ENCODE measurements at regions not wholly inside any gene's neighbourhood (a gene's known extent, or its start where the extent isn't known, plus 50 kb on each side); places are given as distances from the start of the nearest gene placed in this dataset.

DNA sequence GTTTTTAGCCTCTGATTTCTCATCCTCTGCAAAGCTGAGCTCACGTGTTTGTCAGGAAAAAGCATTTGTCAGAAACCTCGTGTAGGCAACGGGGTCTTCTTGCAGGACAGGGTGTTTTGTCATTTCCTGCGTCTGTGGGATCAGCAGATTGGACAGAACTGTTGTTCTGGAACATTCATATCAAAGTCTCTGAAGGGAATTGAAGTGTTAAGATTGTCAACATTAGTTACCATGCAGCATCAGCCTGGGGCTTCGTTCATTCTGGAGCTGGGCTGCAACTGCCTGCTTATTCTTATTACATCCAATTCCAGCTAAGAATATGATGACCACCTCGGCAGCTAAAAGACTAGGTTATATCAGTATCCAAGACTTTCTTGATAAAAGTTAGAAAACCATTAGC is 71.0 kb upstream of the RALGAPA2 start:
- no peak overlapping the region for H3K4me3 ChIP-seq (ENCODE audit: low read length)
- DNase-seq (ENCODE audit: low read depth), result no peak
- no peak for TF ChIP-seq CTCF (IDR thresholded peaks at IDR 0.05; ENCODE audit: insufficient read depth, low read depth, low read length, missing control alignments)

DNA sequence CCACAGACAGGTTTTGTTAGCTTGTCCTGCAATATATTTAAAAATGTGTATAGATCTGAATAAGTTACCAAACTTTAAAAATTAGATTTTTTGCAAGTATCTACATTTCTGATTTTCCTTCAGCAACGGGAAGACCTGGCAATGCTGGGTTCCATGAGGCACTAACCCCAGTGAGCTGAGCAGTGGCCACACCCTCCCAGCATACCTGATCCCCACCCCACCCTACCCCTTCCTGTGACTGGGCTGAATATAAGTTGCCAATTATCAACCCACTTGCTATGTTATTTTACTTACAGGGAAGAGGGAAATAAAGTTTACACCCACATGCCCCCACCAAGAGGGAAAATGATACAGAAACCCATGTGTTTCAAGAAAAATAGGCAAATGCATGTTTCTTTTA is 70.3 kb upstream of the RALGAPA2 start:
- H3K4me3 ChIP-seq (ENCODE audit: low read length), result no peak overlapping the region
- DNase-seq (ENCODE audit: low read depth), result no peak
- no peak for TF ChIP-seq CTCF (IDR thresholded peaks at IDR 0.05; ENCODE audit: insufficient read depth, low read depth, low read length, missing control alignments)

- no peak overlapping the region for H3K4me3 ChIP-seq (ENCODE audit: low read length)
- DNase-seq (ENCODE audit: low read depth), result no peak
- no peak for TF ChIP-seq CTCF (IDR thresholded peaks at IDR 0.05; ENCODE audit: insufficient read depth, low read depth, low read length, missing control alignments)
Observed at GRCh38 chr20:20782231-20782630, 69.8 kb upstream of the RALGAPA2 start.

- TF ChIP-seq CTCF (IDR thresholded peaks at IDR 0.05; ENCODE audit: insufficient read depth, low read depth, low read length, missing control alignments), result no peak
- no peak overlapping the region for H3K4me3 ChIP-seq (ENCODE audit: low read length)
- DNase-seq (ENCODE audit: low read depth), result no peak
Observed at GRCh38 chr20:20781029-20781428, 68.6 kb upstream of the RALGAPA2 start.

GRCh38 chr20:20780127-20780824 is 67.8 kb upstream of the RALGAPA2 start:
- TF ChIP-seq CTCF (IDR thresholded peaks at IDR 0.05; ENCODE audit: insufficient read depth, low read depth, low read length, missing control alignments), result no peak
- H3K4me3 ChIP-seq (ENCODE audit: low read length), result no peak overlapping the region
- peak; percentile 90 for DNase-seq (ENCODE audit: low read depth)

DNA sequence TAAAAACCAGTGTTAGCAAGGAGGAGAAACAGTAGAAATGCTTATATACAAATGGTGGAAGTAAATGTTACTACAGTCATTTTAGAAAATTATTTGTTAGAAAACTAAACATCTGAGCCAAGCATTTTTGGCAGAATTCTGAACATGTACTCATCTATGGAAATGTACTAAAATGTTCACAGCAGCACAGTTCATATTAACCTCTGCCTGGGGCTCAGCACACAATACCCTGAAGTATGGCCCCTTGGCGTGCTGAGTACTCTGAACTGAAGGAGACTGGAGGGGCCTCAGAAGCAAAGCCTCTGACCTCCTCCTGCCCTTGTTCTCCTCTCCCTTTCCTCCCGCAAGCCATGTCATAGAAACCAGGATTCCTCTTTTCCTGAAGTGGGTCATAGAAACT is 66.2 kb upstream of the RALGAPA2 start:
- DNase-seq (ENCODE audit: low read depth), result no peak
- no peak for TF ChIP-seq CTCF (IDR thresholded peaks at IDR 0.05; ENCODE audit: insufficient read depth, low read depth, low read length, missing control alignments)
- H3K4me3 ChIP-seq (ENCODE audit: low read length), result no peak overlapping the region

- TF ChIP-seq CTCF (IDR thresholded peaks at IDR 0.05; ENCODE audit: insufficient read depth, low read depth, low read length, missing control alignments), result no peak
- H3K4me3 ChIP-seq (ENCODE audit: low read length), result no peak overlapping the region
- peak; percentile 18 for DNase-seq (ENCODE audit: low read depth)
Observed at GRCh38 chr20:20772497-20773085, 60.1 kb upstream of the RALGAPA2 start.
